Endothelial cell of umbilical vein (primary cell): ENCODE measurements at regions not wholly inside any gene's neighbourhood (a gene's known extent, or its start where the extent isn't known, plus 50 kb on each side); places are given as distances from the start of the nearest gene placed in this dataset.

ENCODE experiments used
- EZH2 ChIP-seq: IDR thresholded peaks from 2 replicates; pipeline ENCODE4 v1.6.1; 2012; ENCODE audit warnings: borderline replicate concordance, low read depth, mild to moderate bottlenecking, moderate library complexity, low read length, inconsistent platforms; ENCODE audit not compliant: severe bottlenecking
- JUN ChIP-seq: IDR thresholded peaks from 2 replicates; pipeline ENCODE4 v1.6.1; 2011; ENCODE audit warnings: borderline replicate concordance, low read depth; ENCODE audit not compliant: insufficient read length, insufficient read depth
- POLR2A ChIP-seq: IDR thresholded peaks from 2 replicates; pipeline ENCODE4 v1.6.1; 2012; ENCODE audit warnings: low read depth, mild to moderate bottlenecking, control low read depth, low read length
- TF ChIP-seq, protein P1 (sequence below), 2 donors: IDR thresholded peaks; 1 replicate in 1 of 2; 2 replicates in 1 of 2; pipeline ENCODE4 v1.5.1; 2011; ENCODE audit warnings: low read length in 2 of 2, mild to moderate bottlenecking in 2 of 2, moderate library complexity in 2 of 2, control low read depth in 1 of 2, inconsistent platforms in 1 of 2, low read depth in 1 of 2; ENCODE audit not compliant: insufficient read depth in 1 of 2; ENCODE audit errors: extremely low read depth in 1 of 2

GRCh38 chr12:25743679-25744215, 190.7 kb upstream of the LMNTD1 start:
- TF ChIP-seq POLR2A (no peak), JUN (no peak), EZH2 (no peak)
- TF ChIP-seq, protein P1, sequence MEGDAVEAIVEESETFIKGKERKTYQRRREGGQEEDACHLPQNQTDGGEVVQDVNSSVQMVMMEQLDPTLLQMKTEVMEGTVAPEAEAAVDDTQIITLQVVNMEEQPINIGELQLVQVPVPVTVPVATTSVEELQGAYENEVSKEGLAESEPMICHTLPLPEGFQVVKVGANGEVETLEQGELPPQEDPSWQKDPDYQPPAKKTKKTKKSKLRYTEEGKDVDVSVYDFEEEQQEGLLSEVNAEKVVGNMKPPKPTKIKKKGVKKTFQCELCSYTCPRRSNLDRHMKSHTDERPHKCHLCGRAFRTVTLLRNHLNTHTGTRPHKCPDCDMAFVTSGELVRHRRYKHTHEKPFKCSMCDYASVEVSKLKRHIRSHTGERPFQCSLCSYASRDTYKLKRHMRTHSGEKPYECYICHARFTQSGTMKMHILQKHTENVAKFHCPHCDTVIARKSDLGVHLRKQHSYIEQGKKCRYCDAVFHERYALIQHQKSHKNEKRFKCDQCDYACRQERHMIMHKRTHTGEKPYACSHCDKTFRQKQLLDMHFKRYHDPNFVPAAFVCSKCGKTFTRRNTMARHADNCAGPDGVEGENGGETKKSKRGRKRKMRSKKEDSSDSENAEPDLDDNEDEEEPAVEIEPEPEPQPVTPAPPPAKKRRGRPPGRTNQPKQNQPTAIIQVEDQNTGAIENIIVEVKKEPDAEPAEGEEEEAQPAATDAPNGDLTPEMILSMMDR (IDR thresholded peaks at IDR 0.05; ENCODE audit: extremely low read depth in 1 of 2, insufficient read depth in 1 of 2, low read depth in 1 of 2, low read length in 2 of 2): no peak
